CD4-positive, alpha-beta T cell treated with Interleukin-15 for 4 hours (primary cell): ENCODE measurements at regions not wholly inside any gene's neighbourhood (a gene's known extent, or its start where the extent isn't known, plus 50 kb on each side); places are given as distances from the start of the nearest gene placed in this dataset.

Source experiments
- DNase-seq: peaks from one replicate; pipeline ENCODE4 v3.0.0-alpha.2; 2020; ENCODE audit warnings: low spot score

GRCh38 chr2:160956243-160956802 is 203.9 kb upstream of the TANK start:
- no peak for DNase-seq

- no peak for DNase-seq
Measured at GRCh38 chr2:160963957-160964356, 196.3 kb upstream of the TANK start.

GRCh38 chr2:160967523-160967922 is 192.7 kb upstream of the TANK start:
- DNase-seq, result no peak

GRCh38 chr2:160968183-160968582 is 192.0 kb upstream of the TANK start:
- no peak for DNase-seq

GRCh38 chr2:160970052-160970965 is 189.9 kb upstream of the TANK start:
- peak; percentile 7 for DNase-seq

GRCh38 chr2:160973991-160974390 is 186.2 kb upstream of the TANK start:
- no peak for DNase-seq

GRCh38 chr2:160974803-160975202 is 185.4 kb upstream of the TANK start:
- no peak for DNase-seq

- no peak for DNase-seq
Measured at GRCh38 chr2:160976797-160977196, 183.4 kb upstream of the TANK start.

GRCh38 chr2:160977376-160977775 is 182.9 kb upstream of the TANK start:
- no peak for DNase-seq

- no peak for DNase-seq
Measured at GRCh38 chr2:160977854-160978253, 182.4 kb upstream of the TANK start.

- no peak for DNase-seq
Measured at GRCh38 chr2:160984426-160985077, 175.7 kb upstream of the TANK start.

- DNase-seq, result no peak
Measured at GRCh38 chr2:160989778-160990177, 170.4 kb upstream of the TANK start.

GRCh38 chr2:160993654-160994061 is 166.6 kb upstream of the TANK start:
- DNase-seq, result no peak

GRCh38 chr2:160994141-160995002 is 165.9 kb upstream of the TANK start:
- peak; percentile 83 for DNase-seq

GRCh38 chr2:160996584-160996983 is 163.6 kb upstream of the TANK start:
- no peak for DNase-seq

- no peak for DNase-seq
Measured at GRCh38 chr2:161004379-161004778, 155.8 kb upstream of the TANK start.

- DNase-seq, result no peak
Measured at GRCh38 chr2:161005170-161005569, 155.1 kb upstream of the TANK start.

GRCh38 chr2:161008311-161008710 is 151.9 kb upstream of the TANK start:
- no peak for DNase-seq

GRCh38 chr2:161010503-161011015 is 149.7 kb upstream of the TANK start:
- DNase-seq, result no peak

GRCh38 chr2:161017780-161018470 is 142.3 kb upstream of the TANK start:
- DNase-seq, result no peak

GRCh38 chr2:161019311-161019710 is 140.9 kb upstream of the TANK start:
- no peak for DNase-seq
